Spleen (tissue), 11 donors: ENCODE measurements at regions not wholly inside any gene's neighbourhood (a gene's known extent, or its start where the extent isn't known, plus 50 kb on each side); places are given as distances from the start of the nearest gene placed in this dataset.
"Not testable (repeated sequence)": the region's sequence is repeated elsewhere in the genome, so short reads cannot be mapped to it uniquely, and the experiment has no call there.

Experiments
- DNase-seq: peaks from one replicate; pipeline ENCODE4 v3.0.0-alpha.2; 2020
- H3K27ac ChIP-seq, 8 donors: fragments of 200-600 bp; sonication (generic) in 7 of 8; 1 replicate in 4 of 8; 2 replicates in 4 of 8; pipeline versions ENCODE4 v1.5.0 to v1.8.0; 2016 to 2021; ENCODE audit warnings: inconsistent platforms in 4 of 8, mild to moderate bottlenecking in 4 of 8, moderate library complexity in 1 of 8
- H3K27me3 ChIP-seq, 7 donors: fragments of 200-600 bp; sonication (generic) in 6 of 7; replicated peaks in 1 of 7; 1 replicate in 4 of 7; 2 replicates in 3 of 7; pipeline versions ENCODE4 v1.5.0 to v1.8.0; 2016 to 2021; ENCODE audit warnings: inconsistent platforms in 3 of 7, mild to moderate bottlenecking in 1 of 7
- H3K36me3 ChIP-seq, 6 donors: fragments of 200-600 bp; sonication (generic) in 5 of 6; 1 replicate in 4 of 6; 2 replicates in 2 of 6; pipeline versions ENCODE4 v1.5.0 to v1.8.0; 2016 to 2021; ENCODE audit warnings: inconsistent platforms in 2 of 6
- H3K4me1 ChIP-seq, 6 donors: fragments of 200-600 bp; sonication (generic) in 5 of 6; 1 replicate in 3 of 6; 2 replicates in 3 of 6; pipeline versions ENCODE4 v1.5.0 to v1.8.0; 2016 to 2021; ENCODE audit warnings: inconsistent platforms in 3 of 6
- H3K4me3 ChIP-seq, 8 donors: fragments of 200-600 bp; sonication (generic) in 7 of 8; 1 replicate in 4 of 8; 2 replicates in 4 of 8; pipeline versions ENCODE4 v1.5.0 to v1.8.0; 2016 to 2021; ENCODE audit warnings: inconsistent platforms in 4 of 8, mild to moderate bottlenecking in 4 of 8, moderate library complexity in 2 of 8
- H3K9me3 ChIP-seq, 8 donors: fragments of 200-600 bp; sonication (generic) in 7 of 8; 1 replicate in 4 of 8; 2 replicates in 4 of 8; pipeline versions ENCODE4 v1.5.0 to v1.8.0; 2016 to 2021; ENCODE audit warnings: inconsistent platforms in 4 of 8
- POLR2A ChIP-seq, 3 donors: fragments of 450-650 bp; IDR thresholded peaks; one replicate each; pipeline ENCODE4 v1.5.1; 2017; ENCODE audit warnings: antibody characterized with exemption in 3 of 3, mild to moderate bottlenecking in 1 of 3
- POLR2AphosphoS5 ChIP-seq, 3 donors: sonication (generic); formaldehyde crosslinking; IDR thresholded peaks; one replicate each; pipeline ENCODE4 v1.5.1; 2017; ENCODE audit warnings: antibody characterized with exemption in 3 of 3
- WGBS, 5 donors: extraction: QIAGEN DNeasy Blood & Tissue Kit in 3 of 5; methylation state at CpG; one replicate each; pipeline versions ENCODE4 v1.1.5 to v1.1.7; 2013 to 2018; 5-methylcytosine and 5-hydroxymethylcytosine counted together
- intact Hi-C: fragments of 100-400 bp; cut with DNase I; formaldehyde crosslinking; loops from one replicate; pipeline ENCODE4 v1.15.0; 2023; ENCODE audit warnings: low total_unique reads
- TF ChIP-seq, protein P1 (sequence below), 11 experiments: fragments of 200-600 bp in 7 of 11; fragments of 450-650 bp in 4 of 11; sonication (generic) in 4 of 11; IDR thresholded peaks in 8 of 11; conservative IDR thresholded peaks in 3 of 11; 1 replicate in 7 of 11; 2 replicates in 4 of 11; pipeline versions ENCODE4 v1.4.0 to v1.8.0; 2016 to 2021; ENCODE audit warnings: antibody characterized with exemption in 11 of 11, inconsistent platforms in 4 of 11, mild to moderate bottlenecking in 1 of 11
- donor health status: healthy with polysubstance abuse.
- donor health status: DM: no; HTN: no; CAD: no; lungs with moderate emphysema.
- donor health status: DM: no; HTN: no; CAD: no.
- donor health status: Bipolar disorder and iron deficiency.
- donor health status: healthy.
- donor health status: DM: no; HTN: no; CAD: no.
- donor health status: DM: yes; HTN: yes; CAD: no.

DNA sequence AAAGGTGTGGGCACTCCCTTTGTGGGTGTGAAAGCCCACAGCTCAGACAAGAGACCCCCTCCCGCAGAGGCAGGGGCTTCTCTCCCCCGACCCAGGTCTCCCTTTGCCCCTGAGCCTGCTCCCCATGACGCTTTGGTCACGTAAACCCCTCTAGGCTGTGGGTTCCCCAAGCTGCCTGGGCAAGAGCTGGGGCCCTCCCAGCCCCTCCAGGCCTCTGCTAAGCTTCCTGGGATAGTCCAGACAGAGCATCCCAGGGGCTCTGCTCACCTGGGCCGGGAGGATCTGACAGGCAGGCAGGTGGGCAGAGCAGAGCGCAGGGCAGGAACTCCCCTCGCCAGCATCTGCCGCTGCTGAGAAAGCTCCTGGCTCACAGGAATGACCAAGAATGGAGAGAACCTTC is 177.3 kb downstream of the BANP start:
- Histone ChIP-seq H3K4me3 (no peak overlapping the region), H3K36me3 (no peaks in the 10 kb centered on the region), H3K27ac (no peak overlapping the region), H3K27me3 (peaks cover 0 to 14% (median 0%) of the 10 kb centered on the region in 7 donors), H3K4me1 (no peaks in the 10 kb centered on the region), H3K9me3 (no peaks in the 10 kb centered on the region)
- TF ChIP-seq POLR2AphosphoS5 (IDR thresholded peaks at IDR 0.05), result no peak
- TF ChIP-seq, protein P1, sequence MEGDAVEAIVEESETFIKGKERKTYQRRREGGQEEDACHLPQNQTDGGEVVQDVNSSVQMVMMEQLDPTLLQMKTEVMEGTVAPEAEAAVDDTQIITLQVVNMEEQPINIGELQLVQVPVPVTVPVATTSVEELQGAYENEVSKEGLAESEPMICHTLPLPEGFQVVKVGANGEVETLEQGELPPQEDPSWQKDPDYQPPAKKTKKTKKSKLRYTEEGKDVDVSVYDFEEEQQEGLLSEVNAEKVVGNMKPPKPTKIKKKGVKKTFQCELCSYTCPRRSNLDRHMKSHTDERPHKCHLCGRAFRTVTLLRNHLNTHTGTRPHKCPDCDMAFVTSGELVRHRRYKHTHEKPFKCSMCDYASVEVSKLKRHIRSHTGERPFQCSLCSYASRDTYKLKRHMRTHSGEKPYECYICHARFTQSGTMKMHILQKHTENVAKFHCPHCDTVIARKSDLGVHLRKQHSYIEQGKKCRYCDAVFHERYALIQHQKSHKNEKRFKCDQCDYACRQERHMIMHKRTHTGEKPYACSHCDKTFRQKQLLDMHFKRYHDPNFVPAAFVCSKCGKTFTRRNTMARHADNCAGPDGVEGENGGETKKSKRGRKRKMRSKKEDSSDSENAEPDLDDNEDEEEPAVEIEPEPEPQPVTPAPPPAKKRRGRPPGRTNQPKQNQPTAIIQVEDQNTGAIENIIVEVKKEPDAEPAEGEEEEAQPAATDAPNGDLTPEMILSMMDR (IDR thresholded peaks at IDR 0.05 in 8 of 11, conservative IDR thresholded peaks at IDR 0.05 in 3 of 11), result no peak
- no peak for TF ChIP-seq POLR2A (IDR thresholded peaks at IDR 0.05)
- no peak for DNase-seq
- 83 to 90% (median 86%) methylated on average over 8 of the region's 8 CpGs for WGBS, 5 donors
- intact Hi-C loops, result no loop called here

DNA sequence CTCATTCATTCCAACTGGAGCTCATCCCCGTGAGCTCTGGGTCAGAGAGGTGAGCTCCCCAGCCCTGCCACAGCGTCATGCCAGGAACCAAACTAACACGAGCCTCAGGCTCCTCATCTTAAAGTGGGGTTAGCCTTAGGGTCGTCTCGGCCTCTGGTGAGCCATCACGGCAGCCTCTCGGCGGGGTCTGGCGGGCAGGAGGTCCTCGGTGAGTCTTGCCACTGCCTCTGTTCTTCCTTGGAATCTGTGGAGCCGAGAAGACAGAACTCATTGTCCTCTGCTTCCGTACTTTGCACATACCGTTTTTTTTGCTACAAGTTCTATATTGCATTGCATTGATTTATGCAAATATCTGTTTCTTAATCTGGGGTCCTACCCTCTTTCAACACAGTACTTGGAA is 177.9 kb downstream of the BANP start:
- peaks cover 0 to 14% (median 0%) of the 10 kb centered on the region in 7 donors for H3K27me3 ChIP-seq
- H3K27ac ChIP-seq, H3K36me3 ChIP-seq, H3K4me1 ChIP-seq, H3K9me3 ChIP-seq, H3K4me3 ChIP-seq, DNase-seq, intact Hi-C loops: not testable (repeated sequence)
- 77 to 87% (median 84%) methylated on average over 13 of the region's 13 CpGs for WGBS, 5 donors

DNA sequence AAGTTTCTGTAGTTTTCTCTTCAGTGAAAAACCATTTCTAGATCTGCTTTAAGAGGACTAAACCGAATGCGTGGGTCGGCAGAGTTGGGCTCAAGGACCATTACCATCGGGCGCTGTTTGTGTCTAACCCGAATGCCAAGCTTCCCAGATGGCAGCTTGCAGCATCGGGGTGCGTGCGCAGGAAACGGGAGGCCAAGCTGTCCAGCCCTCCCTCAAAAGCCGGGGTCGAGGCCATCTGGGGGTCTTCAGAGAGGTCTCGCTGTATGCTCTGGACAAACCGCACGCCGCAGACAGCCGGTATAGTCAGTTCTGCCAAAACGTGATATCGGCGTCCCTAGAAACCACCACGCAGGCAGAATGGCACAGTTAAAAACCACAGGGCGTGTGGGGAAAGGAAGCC is 178.8 kb downstream of the BANP start:
- no peak overlapping the region for H3K4me3 ChIP-seq
- 86 to 88% (median 86%) methylated on average over 22 of the region's 22 CpGs for WGBS, 5 donors
- no peaks in the 10 kb centered on the region for H3K36me3 ChIP-seq
- TF ChIP-seq, protein P1 (IDR thresholded peaks at IDR 0.05 in 8 of 11, conservative IDR thresholded peaks at IDR 0.05 in 3 of 11), result no peak
- TF ChIP-seq POLR2A (IDR thresholded peaks at IDR 0.05) (no peak), POLR2AphosphoS5 (IDR thresholded peaks at IDR 0.05) (no peak)
- no peaks in the 10 kb centered on the region for H3K9me3 ChIP-seq
- H3K27me3 ChIP-seq, result peaks cover 0 to 14% (median 0%) of the 10 kb centered on the region in 7 donors
- intact Hi-C loops, result no loop called here
- no peak for DNase-seq
- H3K4me1 ChIP-seq, result no peaks in the 10 kb centered on the region
- H3K27ac ChIP-seq, result no peak overlapping the region

DNA sequence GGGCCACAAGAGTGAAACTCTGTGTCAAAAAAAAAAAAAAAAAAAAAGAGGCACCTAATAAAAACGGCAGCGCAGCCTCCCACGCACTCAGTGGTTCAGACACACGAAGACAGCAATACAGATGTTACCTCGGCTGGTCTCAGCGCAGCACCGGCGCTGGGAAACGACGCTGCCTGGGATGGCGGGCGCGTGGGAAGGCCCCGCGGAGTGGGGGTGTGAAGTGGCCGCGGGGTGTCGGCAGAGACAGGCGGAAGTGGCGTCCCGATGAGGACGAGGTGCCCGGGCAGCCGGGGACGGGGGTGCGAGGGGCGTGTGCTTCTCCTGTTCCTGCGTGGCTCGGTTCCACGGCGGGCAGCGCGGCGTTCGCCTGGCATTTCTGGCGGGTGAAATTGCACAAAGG is 179.4 kb downstream of the BANP start:
- TF ChIP-seq, protein P1 (IDR thresholded peaks at IDR 0.05 in 8 of 11, conservative IDR thresholded peaks at IDR 0.05 in 3 of 11), result no peak
- no peak for TF ChIP-seq POLR2A (IDR thresholded peaks at IDR 0.05)
- no peak for TF ChIP-seq POLR2AphosphoS5 (IDR thresholded peaks at IDR 0.05)
- Histone ChIP-seq H3K27ac (no peak overlapping the region), H3K4me1 (no peaks in the 10 kb centered on the region), H3K9me3 (no peaks in the 10 kb centered on the region), H3K27me3 (peaks cover 0 to 14% (median 0%) of the 10 kb centered on the region in 7 donors), H3K36me3 (no peaks in the 10 kb centered on the region), H3K4me3 (no peak overlapping the region)
- 88 to 92% (median 91%) methylated on average over 36 of the region's 36 CpGs for WGBS, 5 donors
- DNase-seq, result no peak
- intact Hi-C loops, result no loop called here

DNA sequence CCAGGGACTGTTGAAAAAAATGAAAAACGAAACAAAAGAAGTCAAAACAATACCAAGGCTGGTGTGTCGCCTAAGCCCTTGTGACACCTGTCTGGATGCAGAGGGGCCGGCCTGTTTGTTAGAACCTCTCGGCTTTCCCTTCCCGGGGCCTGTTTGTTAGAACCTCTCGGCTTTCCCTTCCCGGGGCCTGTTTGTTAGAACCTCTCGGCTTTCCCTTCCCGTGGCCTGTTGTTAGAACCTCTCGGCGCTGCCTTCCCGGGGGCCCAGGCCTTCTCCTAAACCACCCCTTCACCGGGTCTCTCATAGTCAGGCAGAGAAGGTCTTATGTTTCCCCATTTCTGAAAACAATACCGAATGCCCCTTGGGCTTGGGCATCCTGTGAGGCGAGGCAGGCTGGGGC is 180.0 kb downstream of the BANP start:
- Histone ChIP-seq H3K4me3 (no peak overlapping the region), H3K36me3 (no peaks in the 10 kb centered on the region), H3K9me3 (no peaks in the 10 kb centered on the region), H3K27me3 (peaks cover 0 to 14% (median 0%) of the 10 kb centered on the region in 7 donors), H3K27ac (no peak overlapping the region), H3K4me1 (no peaks in the 10 kb centered on the region)
- no peak for DNase-seq
- TF ChIP-seq POLR2A (IDR thresholded peaks at IDR 0.05) (no peak), POLR2AphosphoS5 (IDR thresholded peaks at IDR 0.05) (no peak)
- TF ChIP-seq, protein P1 (IDR thresholded peaks at IDR 0.05 in 8 of 11, conservative IDR thresholded peaks at IDR 0.05 in 3 of 11), result no peak
- 77 to 90% (median 83%) methylated on average over 15 of the region's 15 CpGs for WGBS, 5 donors
- intact Hi-C loops, result no loop called here
